Neural cell (in vitro differentiated cells): ENCODE measurements at regions not wholly inside any gene's neighbourhood (a gene's known extent, or its start where the extent isn't known, plus 50 kb on each side); places are given as distances from the start of the nearest gene placed in this dataset.

Source experiments
- H2AFZ ChIP-seq: fragments of 200-600, 300-800 bp; sonication (generic), shearing (Covaris generic); 2 replicates; pipeline ENCODE4 v1.6.0; 2014; ENCODE audit warnings: low read depth, mild to moderate bottlenecking, antibody characterized with exemption, low read length, moderate library complexity
- H3F3A ChIP-seq: fragments of 200-600 bp; shearing (Covaris generic); 2 replicates; pipeline ENCODE4 v1.6.1; 2016; ENCODE audit warnings: mild to moderate bottlenecking, moderate library complexity, mixed read lengths, antibody characterized with exemption, low read length; ENCODE audit not compliant: insufficient read depth, poor library complexity, severe bottlenecking
- H3K27ac ChIP-seq: fragments of 200-600, 300-800 bp; sonication (generic), shearing (Covaris generic); 2 replicates; pipeline ENCODE4 v1.5.1; 2014; ENCODE audit warnings: mild to moderate bottlenecking, low read length, moderate library complexity
- H3K27me3 ChIP-seq: fragments of 300-800, 200-600 bp; sonication (generic), shearing (Covaris generic); 2 replicates; pipeline ENCODE4 v1.6.0; 2014; ENCODE audit warnings: mild to moderate bottlenecking, low read depth, low read length, moderate library complexity; ENCODE audit not compliant: insufficient read depth
- H3K36me3 ChIP-seq: fragments of 300-800, 200-600 bp; sonication (generic), shearing (Covaris generic); 2 replicates; pipeline ENCODE4 v1.5.1; 2014; ENCODE audit warnings: mild to moderate bottlenecking, antibody characterized with exemption, low read length, moderate library complexity; ENCODE audit not compliant: insufficient read depth
- H3K4me2 ChIP-seq: fragments of 300-800, 200-600 bp; sonication (generic), shearing (Covaris generic); 2 replicates; pipeline ENCODE4 v1.6.0; 2014; ENCODE audit warnings: mild to moderate bottlenecking, low read length
- H3K4me3 ChIP-seq: fragments of 300-800, 200-600 bp; sonication (generic), shearing (Covaris generic); 2 replicates; pipeline ENCODE4 v1.5.1; 2014; ENCODE audit warnings: mild to moderate bottlenecking, low read length, moderate library complexity
- H3K79me2 ChIP-seq: fragments of 200-600 bp; shearing (Covaris generic); replicated peaks from 2 replicates; pipeline ENCODE4 v1.6.0; 2014; ENCODE audit warnings: mild to moderate bottlenecking, low read length, moderate library complexity; ENCODE audit not compliant: insufficient read depth
- H3K9ac ChIP-seq: fragments of 300-800, 200-600 bp; sonication (generic), shearing (Covaris generic); 2 replicates; pipeline ENCODE4 v1.6.1; 2016; ENCODE audit warnings: mild to moderate bottlenecking, low read length, mixed read lengths
- H3K9me2 ChIP-seq: fragments of 200-600 bp; shearing (Covaris generic); 2 replicates; pipeline ENCODE4 v1.6.1; 2016; ENCODE audit warnings: mild to moderate bottlenecking, low read length, mixed read lengths; ENCODE audit not compliant: insufficient read depth
- H3K9me3 ChIP-seq: fragments of 200-600, 300-800 bp; sonication (generic), shearing (Covaris generic); 2 replicates; pipeline ENCODE4 v1.6.1; 2016; ENCODE audit warnings: mild to moderate bottlenecking, mixed run types, low read length, moderate library complexity, mixed read lengths
- H4K20me1 ChIP-seq: fragments of 200-600 bp; shearing (Covaris generic); 2 replicates; pipeline ENCODE4 v1.6.1; 2016; ENCODE audit warnings: mild to moderate bottlenecking, mixed run types; ENCODE audit not compliant: insufficient read depth
- EP300 ChIP-seq: fragments of 450-650 bp; conservative IDR thresholded peaks from 2 replicates; pipeline ENCODE4 v1.6.1; 2014; ENCODE audit warnings: antibody characterized with exemption, mild to moderate bottlenecking, moderate library complexity; ENCODE audit not compliant: poor library complexity, severe bottlenecking
- EZH2 ChIP-seq: fragments of 200-600, 300-800 bp; shearing (Covaris generic), sonication (generic); IDR thresholded peaks from 2 replicates; pipeline ENCODE4 v1.6.1; 2014; ENCODE audit warnings: antibody characterized with exemption, low read length, borderline replicate concordance, mild to moderate bottlenecking; ENCODE audit not compliant: insufficient read depth, poor library complexity, severe bottlenecking
- MXI1 ChIP-seq: fragments of 450-650 bp; conservative IDR thresholded peaks from 2 replicates; pipeline ENCODE4 v1.6.1; 2014; ENCODE audit warnings: antibody characterized with exemption, mild to moderate bottlenecking; ENCODE audit not compliant: poor library complexity, severe bottlenecking
- POLR2AphosphoS5 ChIP-seq: IDR thresholded peaks from 2 replicates; pipeline ENCODE4 v1.6.1; 2012
- RAD21 ChIP-seq: fragments of 450-650 bp; conservative IDR thresholded peaks from 2 replicates; pipeline ENCODE4 v1.6.1; 2014; ENCODE audit warnings: antibody characterized with exemption, mild to moderate bottlenecking, moderate library complexity
- SMC3 ChIP-seq: fragments of 450-650 bp; conservative IDR thresholded peaks from 2 replicates; pipeline ENCODE4 v1.6.1; 2014; ENCODE audit warnings: antibody characterized with exemption, mild to moderate bottlenecking, moderate library complexity; ENCODE audit not compliant: poor library complexity
- TAF1 ChIP-seq: IDR thresholded peaks from 2 replicates; pipeline ENCODE4 v1.6.1; 2012; ENCODE audit warnings: low read depth
- TF ChIP-seq, protein P1 (sequence below): IDR thresholded peaks from 2 replicates; pipeline ENCODE4 v1.6.1; 2012; ENCODE audit warnings: borderline replicate concordance
- TF ChIP-seq, protein P2 (sequence below): fragments of 450-650 bp; IDR thresholded peaks from 2 replicates; pipeline ENCODE4 v1.5.1; 2014; ENCODE audit warnings: antibody characterized with exemption, mild to moderate bottlenecking, moderate library complexity; ENCODE audit not compliant: poor library complexity, severe bottlenecking

DNA sequence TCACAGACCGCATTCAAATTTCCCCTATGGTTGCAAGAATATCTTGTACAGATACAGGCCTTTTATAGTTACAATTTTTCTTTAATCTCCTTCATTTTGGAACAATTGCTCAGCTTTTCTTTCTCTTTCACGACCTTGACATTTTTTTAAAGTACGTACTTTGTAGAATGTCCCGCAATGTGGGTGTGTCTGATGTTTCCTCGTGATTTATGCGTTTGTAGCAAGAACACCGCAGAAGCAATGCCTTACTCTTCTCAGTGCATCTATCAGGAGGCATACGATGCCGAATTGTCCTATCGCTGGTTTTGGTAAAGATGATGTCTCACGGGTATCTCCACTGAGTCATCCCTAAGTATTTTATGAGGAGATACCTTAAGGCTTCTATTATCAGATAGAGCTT lies 76.9 kb upstream of the RALGPS2 start:
- H3K4me2 ChIP-seq = no peak overlapping the region
- H3K36me3 ChIP-seq = no peaks in the 10 kb centered on the region

DNA sequence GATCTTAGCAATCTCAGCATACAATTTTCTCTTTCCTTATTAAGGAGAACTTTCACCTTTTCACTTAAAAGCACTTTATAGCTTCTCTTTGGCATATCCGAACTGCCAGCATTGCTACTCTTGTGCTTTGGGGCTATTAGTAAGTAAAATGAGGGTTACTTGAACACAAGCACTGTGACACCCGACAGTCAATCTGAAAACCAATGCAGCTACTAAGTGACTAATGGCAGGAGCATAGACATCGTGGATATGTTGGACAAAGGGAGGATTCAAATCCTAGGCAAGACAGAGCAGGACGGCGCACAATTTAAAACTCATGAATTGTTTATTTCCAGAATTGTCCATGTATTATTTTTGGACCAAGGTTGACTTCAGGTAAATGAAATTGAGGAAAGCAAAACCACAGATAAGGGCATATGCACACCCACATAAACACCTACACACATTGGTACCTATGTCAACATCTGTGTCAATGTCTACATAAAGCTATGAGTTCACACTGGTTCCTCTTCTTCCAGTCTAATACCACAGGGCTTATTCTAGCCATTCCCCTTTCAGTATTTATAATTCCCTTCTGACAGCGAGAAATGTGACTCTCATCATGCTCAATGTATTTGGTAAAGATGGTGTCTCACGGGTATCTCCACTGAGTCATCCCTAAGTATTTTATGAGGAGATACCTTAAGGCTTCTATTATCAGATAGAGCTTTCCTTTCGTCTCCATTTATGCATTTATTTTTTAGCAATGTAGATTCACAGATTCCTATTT lies 75.3 kb upstream of the RALGPS2 start:
- H3K36me3 ChIP-seq = no peaks in the 10 kb centered on the region
- no peaks in the 10 kb centered on the region for H3K9me2 ChIP-seq
- no peaks in the 10 kb centered on the region for H4K20me1 ChIP-seq
- TF ChIP-seq EP300 = peak; percentile 56
- no peak for TF ChIP-seq POLR2AphosphoS5
- no peaks in the 10 kb centered on the region for H3F3A ChIP-seq
- no peaks in the 10 kb centered on the region for H3K79me2 ChIP-seq
- H3K4me3 ChIP-seq = no peak overlapping the region
- no peak overlapping the region for H3K9ac ChIP-seq
- no peak overlapping the region for H3K4me2 ChIP-seq
- no peak overlapping the region for H2AFZ ChIP-seq
- H3K9me3 ChIP-seq = no peaks in the 10 kb centered on the region
- peak overlapping the region; percentile 41 for H3K27ac ChIP-seq
- H3K27me3 ChIP-seq = no peaks in the 10 kb centered on the region

More for the DNA sequence above, 76.9 kb upstream of the RALGPS2 start:
- no peaks in the 10 kb centered on the region for H3K9me3 ChIP-seq
- no peaks in the 10 kb centered on the region for H3K27me3 ChIP-seq
- no peaks in the 10 kb centered on the region for H3K79me2 ChIP-seq
- no peak overlapping the region for H3K27ac ChIP-seq
- H3K9ac ChIP-seq = no peak overlapping the region
- no peaks in the 10 kb centered on the region for H3F3A ChIP-seq
- no peaks in the 10 kb centered on the region for H3K9me2 ChIP-seq
- H4K20me1 ChIP-seq = no peaks in the 10 kb centered on the region
- no peak overlapping the region for H2AFZ ChIP-seq
- no peak overlapping the region for H3K4me3 ChIP-seq
- TF ChIP-seq RAD21 = no peak
- TF ChIP-seq SMC3 = no peak
- no peak for TF ChIP-seq EP300
- no peak for TF ChIP-seq EZH2
- TF ChIP-seq, protein P1, sequence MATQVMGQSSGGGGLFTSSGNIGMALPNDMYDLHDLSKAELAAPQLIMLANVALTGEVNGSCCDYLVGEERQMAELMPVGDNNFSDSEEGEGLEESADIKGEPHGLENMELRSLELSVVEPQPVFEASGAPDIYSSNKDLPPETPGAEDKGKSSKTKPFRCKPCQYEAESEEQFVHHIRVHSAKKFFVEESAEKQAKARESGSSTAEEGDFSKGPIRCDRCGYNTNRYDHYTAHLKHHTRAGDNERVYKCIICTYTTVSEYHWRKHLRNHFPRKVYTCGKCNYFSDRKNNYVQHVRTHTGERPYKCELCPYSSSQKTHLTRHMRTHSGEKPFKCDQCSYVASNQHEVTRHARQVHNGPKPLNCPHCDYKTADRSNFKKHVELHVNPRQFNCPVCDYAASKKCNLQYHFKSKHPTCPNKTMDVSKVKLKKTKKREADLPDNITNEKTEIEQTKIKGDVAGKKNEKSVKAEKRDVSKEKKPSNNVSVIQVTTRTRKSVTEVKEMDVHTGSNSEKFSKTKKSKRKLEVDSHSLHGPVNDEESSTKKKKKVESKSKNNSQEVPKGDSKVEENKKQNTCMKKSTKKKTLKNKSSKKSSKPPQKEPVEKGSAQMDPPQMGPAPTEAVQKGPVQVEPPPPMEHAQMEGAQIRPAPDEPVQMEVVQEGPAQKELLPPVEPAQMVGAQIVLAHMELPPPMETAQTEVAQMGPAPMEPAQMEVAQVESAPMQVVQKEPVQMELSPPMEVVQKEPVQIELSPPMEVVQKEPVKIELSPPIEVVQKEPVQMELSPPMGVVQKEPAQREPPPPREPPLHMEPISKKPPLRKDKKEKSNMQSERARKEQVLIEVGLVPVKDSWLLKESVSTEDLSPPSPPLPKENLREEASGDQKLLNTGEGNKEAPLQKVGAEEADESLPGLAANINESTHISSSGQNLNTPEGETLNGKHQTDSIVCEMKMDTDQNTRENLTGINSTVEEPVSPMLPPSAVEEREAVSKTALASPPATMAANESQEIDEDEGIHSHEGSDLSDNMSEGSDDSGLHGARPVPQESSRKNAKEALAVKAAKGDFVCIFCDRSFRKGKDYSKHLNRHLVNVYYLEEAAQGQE = no peak
- no peak for TF ChIP-seq MXI1
- TF ChIP-seq, protein P2, sequence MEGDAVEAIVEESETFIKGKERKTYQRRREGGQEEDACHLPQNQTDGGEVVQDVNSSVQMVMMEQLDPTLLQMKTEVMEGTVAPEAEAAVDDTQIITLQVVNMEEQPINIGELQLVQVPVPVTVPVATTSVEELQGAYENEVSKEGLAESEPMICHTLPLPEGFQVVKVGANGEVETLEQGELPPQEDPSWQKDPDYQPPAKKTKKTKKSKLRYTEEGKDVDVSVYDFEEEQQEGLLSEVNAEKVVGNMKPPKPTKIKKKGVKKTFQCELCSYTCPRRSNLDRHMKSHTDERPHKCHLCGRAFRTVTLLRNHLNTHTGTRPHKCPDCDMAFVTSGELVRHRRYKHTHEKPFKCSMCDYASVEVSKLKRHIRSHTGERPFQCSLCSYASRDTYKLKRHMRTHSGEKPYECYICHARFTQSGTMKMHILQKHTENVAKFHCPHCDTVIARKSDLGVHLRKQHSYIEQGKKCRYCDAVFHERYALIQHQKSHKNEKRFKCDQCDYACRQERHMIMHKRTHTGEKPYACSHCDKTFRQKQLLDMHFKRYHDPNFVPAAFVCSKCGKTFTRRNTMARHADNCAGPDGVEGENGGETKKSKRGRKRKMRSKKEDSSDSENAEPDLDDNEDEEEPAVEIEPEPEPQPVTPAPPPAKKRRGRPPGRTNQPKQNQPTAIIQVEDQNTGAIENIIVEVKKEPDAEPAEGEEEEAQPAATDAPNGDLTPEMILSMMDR = no peak
- no peak for TF ChIP-seq TAF1
- no peak for TF ChIP-seq POLR2AphosphoS5
